H9 (cell line): ENCODE measurements at regions not wholly inside any gene's neighbourhood (a gene's known extent, or its start where the extent isn't known, plus 50 kb on each side); places are given as distances from the start of the nearest gene placed in this dataset.

Experiments used
- DNase-seq: peaks from one replicate; pipeline ENCODE4 v3.0.0-alpha.2; 2017
- H2AFZ ChIP-seq: one replicate; pipeline ENCODE4 v1.6.1; 2013; ENCODE audit warnings: mild to moderate bottlenecking, low read length, control low read depth, moderate library complexity
- H2AK5ac ChIP-seq: 2 replicates; pipeline ENCODE4 v1.6.1; 2013; ENCODE audit warnings: low read length, control low read depth, mixed read lengths; ENCODE audit not compliant: insufficient read length
- H2BK120ac ChIP-seq: one replicate; pipeline ENCODE4 v1.6.1; 2013; ENCODE audit warnings: low read depth, mild to moderate bottlenecking, low read length, control low read depth, inconsistent platforms; ENCODE audit not compliant: poor library complexity, severe bottlenecking
- H2BK12ac ChIP-seq: 2 replicates; pipeline ENCODE4 v1.6.1; 2013; ENCODE audit warnings: low read length, control low read depth, mixed read lengths, low read depth; ENCODE audit not compliant: insufficient read length
- H2BK15ac ChIP-seq: 2 replicates; pipeline ENCODE4 v1.6.1; 2013; ENCODE audit warnings: low read depth, low read length, control low read depth
- H2BK20ac ChIP-seq: one replicate; pipeline ENCODE4 v1.6.1; 2013; ENCODE audit warnings: low read depth, mild to moderate bottlenecking, low read length, control low read depth, inconsistent platforms; ENCODE audit not compliant: poor library complexity, severe bottlenecking
- H2BK5ac ChIP-seq: 2 replicates; pipeline ENCODE4 v1.6.1; 2013; ENCODE audit warnings: low read length, control low read depth, mixed read lengths; ENCODE audit not compliant: insufficient read length
- H3K14ac ChIP-seq: 2 replicates; pipeline ENCODE4 v1.6.1; 2013; ENCODE audit warnings: low read length, control low read depth; ENCODE audit not compliant: insufficient read depth
- H3K18ac ChIP-seq: 2 replicates; pipeline ENCODE4 v1.6.1; 2013; ENCODE audit warnings: low read depth, mild to moderate bottlenecking, mixed read lengths, low read length, control low read depth; ENCODE audit not compliant: insufficient read length
- H3K23ac ChIP-seq: 2 replicates; pipeline ENCODE4 v1.6.1; 2013; ENCODE audit warnings: low read length, control low read depth, mixed read lengths, low read depth; ENCODE audit not compliant: insufficient read length
- H3K23me2 ChIP-seq: 2 replicates; pipeline ENCODE4 v1.6.1; 2013; ENCODE audit warnings: low read depth, mild to moderate bottlenecking, mixed read lengths, low read length, control low read depth; ENCODE audit not compliant: insufficient read length, poor library complexity, severe bottlenecking
- H3K27ac ChIP-seq: 2 replicates; pipeline ENCODE4 v1.5.1; 2013; ENCODE audit warnings: low read length, control low read depth, mixed read lengths, low read depth; ENCODE audit not compliant: insufficient read length
- H3K27me3 ChIP-seq: 2 replicates; pipeline ENCODE4 v1.6.1; 2013; ENCODE audit warnings: low read length, control low read depth, inconsistent platforms; ENCODE audit not compliant: insufficient read depth
- H3K4ac ChIP-seq: 2 replicates; pipeline ENCODE4 v1.6.1; 2013; ENCODE audit warnings: low read depth, mild to moderate bottlenecking, control low read depth, inconsistent platforms, low read length, moderate library complexity
- H3K4me1 ChIP-seq: 2 replicates; pipeline ENCODE4 v1.6.1; 2013; ENCODE audit warnings: low read length, control low read depth, inconsistent platforms; ENCODE audit not compliant: insufficient read depth
- H3K4me2 ChIP-seq: 2 replicates; pipeline ENCODE4 v1.6.1; 2013; ENCODE audit warnings: low read length, control low read depth, mixed read lengths; ENCODE audit not compliant: insufficient read length, insufficient read depth
- H3K56ac ChIP-seq: 2 replicates; pipeline ENCODE4 v1.6.1; 2013; ENCODE audit warnings: low read depth, mild to moderate bottlenecking, mixed read lengths, low read length, control low read depth; ENCODE audit not compliant: insufficient read length
- H3K79me1 ChIP-seq: 2 replicates; pipeline ENCODE4 v1.6.1; 2013; ENCODE audit warnings: low read depth, mild to moderate bottlenecking, moderate library complexity, low read length, control low read depth, inconsistent platforms; ENCODE audit not compliant: insufficient read depth, poor library complexity, severe bottlenecking
- H3K79me2 ChIP-seq: 2 replicates; pipeline ENCODE4 v1.6.1; 2013; ENCODE audit warnings: low read length, control low read depth, inconsistent platforms; ENCODE audit not compliant: insufficient read depth
- H3K9ac ChIP-seq: 2 replicates; pipeline ENCODE4 v1.6.1; 2013; ENCODE audit warnings: low read length, control low read depth, mixed read lengths; ENCODE audit not compliant: insufficient read length; ENCODE audit errors: extremely low read depth
- H3K9me3 ChIP-seq: one replicate; pipeline ENCODE4 v1.6.1; 2013; ENCODE audit warnings: low read depth, low read length, inconsistent platforms; ENCODE audit not compliant: control insufficient read depth
- H3T11ph ChIP-seq: one replicate; pipeline ENCODE4 v1.6.1; 2013; ENCODE audit warnings: mild to moderate bottlenecking, low read length, control low read depth, inconsistent platforms
- H4K20me1 ChIP-seq: one replicate; pipeline ENCODE4 v1.6.1; 2013; ENCODE audit not compliant: control insufficient read depth, insufficient read length, insufficient read depth
- H4K5ac ChIP-seq: 2 replicates; pipeline ENCODE4 v1.6.1; 2013; ENCODE audit warnings: low read depth, mild to moderate bottlenecking, mixed read lengths, low read length, control low read depth; ENCODE audit not compliant: insufficient read length
- H4K8ac ChIP-seq: replicated peaks from 2 replicates; pipeline ENCODE4 v1.6.1; 2013; ENCODE audit warnings: low read length, control low read depth, mixed read lengths, low read depth; ENCODE audit not compliant: insufficient read length
- H4K91ac ChIP-seq: 2 replicates; pipeline ENCODE4 v1.6.1; 2013; ENCODE audit warnings: low read depth, mild to moderate bottlenecking, moderate library complexity, mixed read lengths, low read length, control low read depth; ENCODE audit not compliant: insufficient read length
- H3K27ac Mint-ChIP-seq, 3 experiments: 2 replicates in 2 of 3; 3 replicates in 1 of 3; pipeline ENCODE4 v1.8.0; 2020 to 2021; ENCODE audit warnings: mixed read lengths in 3 of 3, mild to moderate bottlenecking in 1 of 3, moderate library complexity in 1 of 3
- H3K27me3 Mint-ChIP-seq: 2 replicates; pipeline ENCODE4 v1.8.0; 2021; ENCODE audit warnings: low read depth, mild to moderate bottlenecking, moderate library complexity, mixed read lengths
- H3K36me3 Mint-ChIP-seq, 3 experiments: 2 replicates in 2 of 3; 3 replicates in 1 of 3; pipeline ENCODE4 v1.8.0; 2020 to 2021; ENCODE audit warnings: low read depth in 3 of 3, mixed read lengths in 3 of 3; ENCODE audit not compliant: insufficient read depth in 1 of 3
- H3K4me1 Mint-ChIP-seq, 2 experiments: 2 replicates each; pipeline ENCODE4 v1.8.0; 2020; ENCODE audit warnings: mixed read lengths in 2 of 2
- H3K4me3 Mint-ChIP-seq, 2 experiments: 2 replicates in 1 of 2; 3 replicates in 1 of 2; pipeline ENCODE4 v1.8.0; 2020 to 2021; ENCODE audit warnings: mild to moderate bottlenecking in 2 of 2, mixed read lengths in 2 of 2, moderate library complexity in 1 of 2
- H3K9me3 Mint-ChIP-seq, 2 experiments: 2 replicates in 1 of 2; 3 replicates in 1 of 2; pipeline ENCODE4 v1.8.0; 2020; ENCODE audit warnings: mild to moderate bottlenecking in 2 of 2, mixed read lengths in 2 of 2, moderate library complexity in 1 of 2
- TF ChIP-seq, protein P1 (sequence below): fragments of 200-600 bp; sonication (generic); conservative IDR thresholded peaks from 3 replicates; pipeline ENCODE4 v1.8.0; 2021; ENCODE audit warnings: antibody characterized with exemption, mild to moderate bottlenecking

DNA sequence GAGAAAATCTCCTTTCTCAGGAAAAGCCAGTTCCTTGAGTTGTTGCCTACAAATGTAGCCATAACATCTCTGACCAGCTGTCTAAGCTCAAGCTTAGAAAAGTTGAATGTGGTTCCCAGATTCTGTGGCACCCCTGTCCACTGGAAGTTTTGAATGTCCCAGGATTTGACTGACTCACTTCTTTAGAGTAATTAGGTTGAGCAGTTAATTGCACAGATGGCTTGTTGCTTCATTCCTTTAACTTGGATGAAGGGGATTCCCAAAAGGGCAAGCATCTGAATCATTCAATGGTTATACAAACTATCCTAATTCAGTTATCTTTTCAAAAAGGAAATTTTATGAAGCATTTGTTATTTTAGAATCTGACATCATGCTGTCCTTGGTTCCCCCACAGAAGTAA lies 374.7 kb downstream of the LNPK start:
- Histone ChIP-seq H2BK12ac (no peak overlapping the region), H3K4ac (no peak overlapping the region), H3K79me2 (no peaks in the 10 kb centered on the region), H3K27ac (no peak overlapping the region), H4K91ac (no peak overlapping the region), H3K23me2 (no peaks in the 10 kb centered on the region), H2BK5ac (no peak overlapping the region), H4K5ac (no peak overlapping the region), H2BK15ac (no peak overlapping the region), H3T11ph (no peak overlapping the region), H3K9ac (no peak overlapping the region), H3K27me3 (no peaks in the 10 kb centered on the region), H3K56ac (no peak overlapping the region), H3K9me3 (no peaks in the 10 kb centered on the region), H2AK5ac (no peak overlapping the region), H3K14ac (no peak overlapping the region), H3K4me2 (no peak overlapping the region), H4K20me1 (no peaks in the 10 kb centered on the region), H2BK120ac (no peak overlapping the region), H2BK20ac (no peak overlapping the region), H3K23ac (no peak overlapping the region), H3K18ac (no peak overlapping the region), H4K8ac (no peak overlapping the region), H3K79me1 (no peaks in the 10 kb centered on the region), H2AFZ (no peak overlapping the region), H3K4me1 (no peaks in the 10 kb centered on the region)
- peaks cover 7 to 15% of the 10 kb centered on the region in 2 experiments for H3K4me1 Mint-ChIP-seq
- H3K36me3 Mint-ChIP-seq: no peaks in the 10 kb centered on the region; a peak in 1 of 7 replicates
- DNase-seq: no peak
- no peak overlapping the region for H3K4me3 Mint-ChIP-seq
- no peaks in the 10 kb centered on the region; a peak in 1 of 5 replicates for H3K9me3 Mint-ChIP-seq
- no peaks in the 10 kb centered on the region for H3K27me3 Mint-ChIP-seq
- no peak overlapping the region for H3K27ac Mint-ChIP-seq
- TF ChIP-seq, protein P1, sequence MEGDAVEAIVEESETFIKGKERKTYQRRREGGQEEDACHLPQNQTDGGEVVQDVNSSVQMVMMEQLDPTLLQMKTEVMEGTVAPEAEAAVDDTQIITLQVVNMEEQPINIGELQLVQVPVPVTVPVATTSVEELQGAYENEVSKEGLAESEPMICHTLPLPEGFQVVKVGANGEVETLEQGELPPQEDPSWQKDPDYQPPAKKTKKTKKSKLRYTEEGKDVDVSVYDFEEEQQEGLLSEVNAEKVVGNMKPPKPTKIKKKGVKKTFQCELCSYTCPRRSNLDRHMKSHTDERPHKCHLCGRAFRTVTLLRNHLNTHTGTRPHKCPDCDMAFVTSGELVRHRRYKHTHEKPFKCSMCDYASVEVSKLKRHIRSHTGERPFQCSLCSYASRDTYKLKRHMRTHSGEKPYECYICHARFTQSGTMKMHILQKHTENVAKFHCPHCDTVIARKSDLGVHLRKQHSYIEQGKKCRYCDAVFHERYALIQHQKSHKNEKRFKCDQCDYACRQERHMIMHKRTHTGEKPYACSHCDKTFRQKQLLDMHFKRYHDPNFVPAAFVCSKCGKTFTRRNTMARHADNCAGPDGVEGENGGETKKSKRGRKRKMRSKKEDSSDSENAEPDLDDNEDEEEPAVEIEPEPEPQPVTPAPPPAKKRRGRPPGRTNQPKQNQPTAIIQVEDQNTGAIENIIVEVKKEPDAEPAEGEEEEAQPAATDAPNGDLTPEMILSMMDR: no peak
